ENCODE measurements at regions not wholly inside any gene's neighbourhood (a gene's known extent, or its start where the extent isn't known, plus 50 kb on each side); places are given as distances from the start of the nearest gene placed in this dataset.

- no peak for TF ChIP-seq E2F5 (CRISPR knock-in tag; IDR thresholded peaks at IDR 0.05)
- TF ChIP-seq OVOL2 (CRISPR knock-in tag; IDR thresholded peaks at IDR 0.05; ENCODE audit: borderline replicate concordance): no peak
- no peak for TF ChIP-seq ZNF281 (CRISPR knock-in tag; IDR thresholded peaks at IDR 0.05)
- TF ChIP-seq MXD4 (CRISPR knock-in tag; IDR thresholded peaks at IDR 0.05; ENCODE audit: borderline replicate concordance): no peak
- TF ChIP-seq CTCF (IDR thresholded peaks at IDR 0.05): no peak
- TF ChIP-seq GRHL2 (CRISPR knock-in tag; IDR thresholded peaks at IDR 0.05; ENCODE audit: insufficient replicate concordance, severe bottlenecking): no peak
- TF ChIP-seq STAT6 (CRISPR knock-in tag; conservative IDR thresholded peaks at IDR 0.05; ENCODE audit: low read depth): no peak
- TF ChIP-seq, protein P1, sequence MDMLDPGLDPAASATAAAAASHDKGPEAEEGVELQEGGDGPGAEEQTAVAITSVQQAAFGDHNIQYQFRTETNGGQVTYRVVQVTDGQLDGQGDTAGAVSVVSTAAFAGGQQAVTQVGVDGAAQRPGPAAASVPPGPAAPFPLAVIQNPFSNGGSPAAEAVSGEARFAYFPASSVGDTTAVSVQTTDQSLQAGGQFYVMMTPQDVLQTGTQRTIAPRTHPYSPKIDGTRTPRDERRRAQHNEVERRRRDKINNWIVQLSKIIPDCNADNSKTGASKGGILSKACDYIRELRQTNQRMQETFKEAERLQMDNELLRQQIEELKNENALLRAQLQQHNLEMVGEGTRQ (CRISPR knock-in tag; IDR thresholded peaks at IDR 0.05): no peak
- no peak for TF ChIP-seq NR1H2 (CRISPR knock-in tag; IDR thresholded peaks at IDR 0.05)
- no peak for TF ChIP-seq EMX1 (CRISPR knock-in tag; IDR thresholded peaks at IDR 0.05)
- TF ChIP-seq, protein P2, sequence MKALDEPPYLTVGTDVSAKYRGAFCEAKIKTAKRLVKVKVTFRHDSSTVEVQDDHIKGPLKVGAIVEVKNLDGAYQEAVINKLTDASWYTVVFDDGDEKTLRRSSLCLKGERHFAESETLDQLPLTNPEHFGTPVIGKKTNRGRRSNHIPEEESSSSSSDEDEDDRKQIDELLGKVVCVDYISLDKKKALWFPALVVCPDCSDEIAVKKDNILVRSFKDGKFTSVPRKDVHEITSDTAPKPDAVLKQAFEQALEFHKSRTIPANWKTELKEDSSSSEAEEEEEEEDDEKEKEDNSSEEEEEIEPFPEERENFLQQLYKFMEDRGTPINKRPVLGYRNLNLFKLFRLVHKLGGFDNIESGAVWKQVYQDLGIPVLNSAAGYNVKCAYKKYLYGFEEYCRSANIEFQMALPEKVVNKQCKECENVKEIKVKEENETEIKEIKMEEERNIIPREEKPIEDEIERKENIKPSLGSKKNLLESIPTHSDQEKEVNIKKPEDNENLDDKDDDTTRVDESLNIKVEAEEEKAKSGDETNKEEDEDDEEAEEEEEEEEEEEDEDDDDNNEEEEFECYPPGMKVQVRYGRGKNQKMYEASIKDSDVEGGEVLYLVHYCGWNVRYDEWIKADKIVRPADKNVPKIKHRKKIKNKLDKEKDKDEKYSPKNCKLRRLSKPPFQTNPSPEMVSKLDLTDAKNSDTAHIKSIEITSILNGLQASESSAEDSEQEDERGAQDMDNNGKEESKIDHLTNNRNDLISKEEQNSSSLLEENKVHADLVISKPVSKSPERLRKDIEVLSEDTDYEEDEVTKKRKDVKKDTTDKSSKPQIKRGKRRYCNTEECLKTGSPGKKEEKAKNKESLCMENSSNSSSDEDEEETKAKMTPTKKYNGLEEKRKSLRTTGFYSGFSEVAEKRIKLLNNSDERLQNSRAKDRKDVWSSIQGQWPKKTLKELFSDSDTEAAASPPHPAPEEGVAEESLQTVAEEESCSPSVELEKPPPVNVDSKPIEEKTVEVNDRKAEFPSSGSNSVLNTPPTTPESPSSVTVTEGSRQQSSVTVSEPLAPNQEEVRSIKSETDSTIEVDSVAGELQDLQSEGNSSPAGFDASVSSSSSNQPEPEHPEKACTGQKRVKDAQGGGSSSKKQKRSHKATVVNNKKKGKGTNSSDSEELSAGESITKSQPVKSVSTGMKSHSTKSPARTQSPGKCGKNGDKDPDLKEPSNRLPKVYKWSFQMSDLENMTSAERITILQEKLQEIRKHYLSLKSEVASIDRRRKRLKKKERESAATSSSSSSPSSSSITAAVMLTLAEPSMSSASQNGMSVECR (CRISPR knock-in tag; IDR thresholded peaks at IDR 0.05; ENCODE audit: borderline replicate concordance): no peak
- no peak for TF ChIP-seq CREB1 (CRISPR knock-in tag; IDR thresholded peaks at IDR 0.05)
- no peak for TF ChIP-seq HMGA2 (CRISPR knock-in tag; IDR thresholded peaks at IDR 0.05)
Measured at GRCh38 chr15:62927196-62927595, 115.4 kb upstream of the TPM1 start (continued).

GRCh38 chr15:62927836-62928235, 114.7 kb upstream of the TPM1 start:
- ATAC-seq (no peak), DNase-seq (ENCODE audit: low spot score) (no peak)
- POLR2A ChIA-PET: no interaction called here
- Mint-ChIP-seq H3K27ac (no peak overlapping the region), H3K4me3 (no peak overlapping the region), H3K27me3 (ENCODE audit: low read depth) (no peaks in the 10 kb centered on the region), H3K36me3 (no peaks in the 10 kb centered on the region), H3K4me1 (no peaks in the 10 kb centered on the region), H3K9me3 (no peaks in the 10 kb centered on the region)
- CTCF ChIA-PET: no interaction called here
- TF ChIP-seq GABPB1 (CRISPR knock-in tag; IDR thresholded peaks at IDR 0.05) (no peak), HMGXB4 (CRISPR knock-in tag; IDR thresholded peaks at IDR 0.05) (no peak), NFYB (CRISPR knock-in tag; conservative IDR thresholded peaks at IDR 0.05; ENCODE audit: low read depth) (no peak), NR2C2 (CRISPR knock-in tag; IDR thresholded peaks at IDR 0.05) (no peak), ZNF671 (CRISPR knock-in tag; IDR thresholded peaks at IDR 0.05) (no peak), TP53 (CRISPR knock-in tag; IDR thresholded peaks at IDR 0.05) (no peak), USF1 (CRISPR knock-in tag; IDR thresholded peaks at IDR 0.05) (no peak)
